GM10266 (cell line): ENCODE measurements at regions not wholly inside any gene's neighbourhood (a gene's known extent, or its start where the extent isn't known, plus 50 kb on each side); places are given as distances from the start of the nearest gene placed in this dataset.

ENCODE experiments used
- DNase-seq: peaks from one replicate; pipeline ENCODE4 v3.0.0; 2012; ENCODE audit errors: extremely low spot score
- TF ChIP-seq, protein P1 (sequence below): IDR thresholded peaks from 2 replicates; pipeline ENCODE4 v1.5.1; 2012; ENCODE audit warnings: mild to moderate bottlenecking, low read depth; ENCODE audit not compliant: control insufficient read depth, insufficient read depth; ENCODE audit errors: missing control alignments

DNA sequence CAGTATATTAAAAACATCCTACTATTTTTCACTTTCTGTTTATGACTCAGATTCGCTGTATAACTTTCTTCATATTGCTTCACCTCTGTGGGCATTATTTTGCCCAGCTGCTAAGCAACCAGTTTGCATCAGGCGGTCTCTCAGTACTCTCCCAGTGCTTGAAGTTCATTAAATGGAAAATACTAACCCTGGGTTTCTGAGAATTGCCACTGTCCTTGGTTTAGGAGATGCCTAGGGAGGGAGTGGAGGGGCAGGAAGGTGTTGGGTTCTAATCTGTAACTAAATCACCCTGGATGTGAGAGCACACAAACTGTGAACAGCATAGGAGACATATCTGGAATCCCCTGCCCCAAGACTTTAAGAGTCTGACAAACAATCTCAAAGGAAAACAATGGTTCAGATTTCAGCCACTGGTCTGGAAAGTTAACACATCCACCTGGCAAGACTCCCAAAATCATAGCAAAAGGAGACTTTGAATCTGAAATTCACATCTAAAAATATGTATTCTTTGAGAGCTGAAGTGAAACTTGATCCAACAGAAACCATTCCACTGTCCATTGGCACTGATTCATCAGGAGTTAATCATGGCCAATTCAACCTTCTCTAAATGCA lies 540.0 kb downstream of the SOX6 start:
- no peak for DNase-seq
- TF ChIP-seq, protein P1, sequence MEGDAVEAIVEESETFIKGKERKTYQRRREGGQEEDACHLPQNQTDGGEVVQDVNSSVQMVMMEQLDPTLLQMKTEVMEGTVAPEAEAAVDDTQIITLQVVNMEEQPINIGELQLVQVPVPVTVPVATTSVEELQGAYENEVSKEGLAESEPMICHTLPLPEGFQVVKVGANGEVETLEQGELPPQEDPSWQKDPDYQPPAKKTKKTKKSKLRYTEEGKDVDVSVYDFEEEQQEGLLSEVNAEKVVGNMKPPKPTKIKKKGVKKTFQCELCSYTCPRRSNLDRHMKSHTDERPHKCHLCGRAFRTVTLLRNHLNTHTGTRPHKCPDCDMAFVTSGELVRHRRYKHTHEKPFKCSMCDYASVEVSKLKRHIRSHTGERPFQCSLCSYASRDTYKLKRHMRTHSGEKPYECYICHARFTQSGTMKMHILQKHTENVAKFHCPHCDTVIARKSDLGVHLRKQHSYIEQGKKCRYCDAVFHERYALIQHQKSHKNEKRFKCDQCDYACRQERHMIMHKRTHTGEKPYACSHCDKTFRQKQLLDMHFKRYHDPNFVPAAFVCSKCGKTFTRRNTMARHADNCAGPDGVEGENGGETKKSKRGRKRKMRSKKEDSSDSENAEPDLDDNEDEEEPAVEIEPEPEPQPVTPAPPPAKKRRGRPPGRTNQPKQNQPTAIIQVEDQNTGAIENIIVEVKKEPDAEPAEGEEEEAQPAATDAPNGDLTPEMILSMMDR = no peak

DNA sequence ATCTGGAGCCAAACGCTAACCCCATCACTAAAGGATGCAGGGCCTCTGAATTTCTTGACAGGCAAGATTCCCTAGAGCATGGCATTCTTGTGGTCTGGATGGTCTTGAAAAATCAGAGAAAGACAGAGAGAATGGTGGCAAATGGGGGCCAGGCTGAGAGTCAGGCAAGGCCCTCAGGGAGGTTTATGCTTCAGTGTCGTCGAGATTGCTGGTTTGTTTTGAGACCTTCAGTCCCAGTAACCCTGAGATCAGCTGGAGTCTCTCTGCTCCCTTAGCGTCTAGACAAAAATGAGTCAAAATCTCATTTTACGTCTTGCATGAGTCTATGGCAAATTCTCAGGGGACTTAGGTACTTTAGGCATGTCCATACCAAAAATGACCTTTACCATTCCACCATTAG lies 539.3 kb downstream of the SOX6 start:
- TF ChIP-seq, protein P1 = no peak
- DNase-seq = no peak

DNA sequence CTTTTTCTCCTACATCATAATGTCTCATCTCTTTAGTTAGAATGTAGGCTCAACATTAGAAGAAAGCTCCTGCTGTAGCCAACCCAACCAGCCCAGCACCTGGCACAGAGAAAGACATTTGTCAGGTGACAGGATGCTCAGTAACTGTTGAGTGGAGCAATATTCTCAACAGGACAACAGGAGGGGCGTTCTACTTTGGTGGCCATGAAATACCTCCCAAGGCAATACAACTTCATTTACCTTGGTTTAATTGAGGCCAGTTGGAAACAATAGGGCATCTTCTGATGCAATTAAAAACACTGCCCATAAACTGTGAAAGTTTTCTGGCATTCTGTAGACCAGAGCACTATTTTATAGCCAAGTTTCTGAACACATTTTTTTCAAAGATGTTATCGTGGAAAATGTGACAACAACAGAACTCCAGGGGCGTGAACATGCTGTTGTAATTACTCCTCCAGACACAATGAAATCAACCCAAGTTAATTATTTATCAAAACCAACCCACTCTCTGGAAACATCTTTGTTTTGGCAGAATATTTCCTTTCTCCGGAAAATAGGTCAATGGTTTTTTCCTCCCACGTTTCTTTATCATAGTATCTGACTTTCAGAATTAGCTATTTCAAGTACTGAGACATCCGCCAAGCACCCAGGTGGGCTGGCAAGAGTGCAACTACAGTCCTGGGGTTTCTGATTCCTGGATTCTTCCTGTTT lies 538.1 kb downstream of the SOX6 start:
- TF ChIP-seq, protein P1 = no peak
- DNase-seq = no peak

DNA sequence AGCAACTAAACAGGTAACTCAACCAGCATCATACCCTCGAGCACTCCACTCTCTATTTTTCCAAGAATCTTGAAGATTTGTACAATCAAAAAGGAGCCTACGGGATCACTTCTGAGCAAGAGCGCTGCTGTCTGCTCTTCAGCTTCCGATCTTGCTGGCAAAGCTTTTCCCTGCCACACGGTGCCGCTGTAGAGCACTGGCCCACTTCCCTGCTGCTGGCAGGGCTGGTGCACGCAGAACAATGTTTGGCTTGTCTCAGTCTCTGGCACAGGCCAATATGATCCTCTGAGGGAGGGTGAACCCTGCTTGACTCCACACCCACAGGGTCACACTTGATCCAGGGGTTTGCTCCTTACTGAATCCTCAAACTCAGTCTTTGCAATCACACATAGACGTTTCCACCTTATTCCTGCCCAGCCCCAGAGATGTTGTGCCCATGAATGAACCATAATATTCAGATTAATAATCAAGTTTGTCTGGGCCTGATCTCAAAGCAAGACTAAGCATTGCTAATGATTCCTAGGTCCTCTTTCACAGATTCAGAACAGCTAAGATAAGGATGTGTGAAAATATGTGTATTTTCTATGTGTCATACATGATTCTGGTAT lies 536.6 kb downstream of the SOX6 start:
- DNase-seq = peak; percentile 51
- TF ChIP-seq, protein P1 = peak; percentile 84

DNA sequence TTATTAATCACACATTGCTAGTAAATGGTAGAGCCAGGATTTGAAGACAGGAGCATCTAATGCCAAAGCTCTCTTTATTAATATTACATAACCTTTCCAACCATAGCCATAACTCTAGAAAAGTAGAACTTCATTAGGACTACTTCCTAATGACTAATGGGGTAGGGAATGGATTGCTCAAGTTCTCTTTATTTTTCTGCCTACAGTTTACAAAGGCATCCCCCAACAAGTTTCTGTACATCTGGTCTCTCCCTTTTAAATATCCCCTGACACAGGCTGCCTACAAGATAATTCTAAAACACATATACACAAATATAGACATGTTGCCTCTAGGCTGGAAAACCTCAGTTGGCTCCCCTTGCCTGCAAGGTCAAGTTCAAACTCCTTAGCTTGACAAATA lies 534.9 kb downstream of the SOX6 start:
- DNase-seq = no peak
- TF ChIP-seq, protein P1 = no peak

DNA sequence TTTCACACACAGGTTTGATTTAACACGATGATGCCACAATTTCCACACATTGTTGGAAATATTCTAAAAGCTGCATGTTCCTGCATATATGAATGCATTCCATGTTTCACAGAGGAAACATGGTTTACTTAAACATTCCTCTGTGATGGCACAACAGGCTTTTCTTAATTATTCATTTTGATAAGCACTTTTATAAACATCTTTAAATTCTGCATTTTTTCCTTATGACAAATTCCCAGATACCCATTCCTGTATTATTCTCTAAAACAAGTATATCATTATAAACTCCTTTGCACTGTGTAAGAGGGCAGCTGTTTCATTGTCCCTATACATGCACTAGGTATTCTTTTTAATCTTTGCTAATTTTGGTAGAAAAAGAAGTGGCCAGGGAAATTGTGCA lies 532.3 kb downstream of the SOX6 start:
- TF ChIP-seq, protein P1 = no peak
- no peak for DNase-seq

DNA sequence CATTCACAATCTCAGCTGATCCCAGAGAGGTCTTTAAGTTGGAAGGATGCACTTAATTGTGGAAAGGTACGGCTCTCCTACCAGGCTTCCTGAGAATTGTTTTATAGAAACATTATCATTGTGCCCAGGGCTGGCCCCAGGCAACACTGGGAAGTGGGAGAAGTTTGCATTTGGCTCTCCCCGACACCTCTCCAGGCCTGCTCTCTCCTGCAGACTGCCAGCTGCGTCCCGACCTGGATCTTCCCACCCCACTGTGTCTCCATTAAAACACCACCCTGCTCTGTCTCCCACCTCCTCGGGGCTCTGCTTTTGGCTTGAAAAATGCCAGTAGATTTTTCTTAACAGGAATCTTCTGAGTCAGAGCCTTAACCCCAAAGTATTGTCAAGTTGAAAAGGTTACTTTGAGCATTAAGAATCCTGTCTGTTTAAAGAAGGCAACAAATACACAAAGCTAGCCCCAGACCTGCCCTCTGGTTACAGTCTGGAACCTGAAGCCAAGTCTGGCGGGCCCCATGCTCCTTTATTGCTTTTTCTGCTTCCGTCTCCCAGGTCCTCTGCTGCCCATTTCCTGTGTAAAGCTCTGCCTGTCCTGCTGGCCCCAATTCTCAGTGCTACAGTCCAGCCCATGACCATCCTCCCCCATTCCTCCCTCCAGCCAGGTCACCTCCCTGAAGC lies 530.2 kb downstream of the SOX6 start:
- TF ChIP-seq, protein P1 = no peak
- no peak for DNase-seq
